CMK (cell line): ENCODE measurements at regions not wholly inside any gene's neighbourhood (a gene's known extent, or its start where the extent isn't known, plus 50 kb on each side); places are given as distances from the start of the nearest gene placed in this dataset.
"Not testable (repeated sequence)": the region's sequence is repeated elsewhere in the genome, so short reads cannot be mapped to it uniquely, and the experiment has no call there.

Experiments used
- DNase-seq: peaks from one replicate; pipeline ENCODE4 v3.0.0-alpha.2; 2010; ENCODE audit warnings: low read depth

GRCh38 chr5:125870256-125870655, 553.0 kb upstream of the GRAMD2B start:
- no peak for DNase-seq

- DNase-seq, result no peak
Measured at GRCh38 chr5:125874057-125874456, 549.2 kb upstream of the GRAMD2B start.

GRCh38 chr5:125874717-125875116, 548.5 kb upstream of the GRAMD2B start:
- no peak for DNase-seq

GRCh38 chr5:125877248-125877647, 546.0 kb upstream of the GRAMD2B start:
- DNase-seq, result no peak

GRCh38 chr5:125882061-125882460, 541.1 kb upstream of the GRAMD2B start:
- no peak for DNase-seq

- no peak for DNase-seq
Measured at GRCh38 chr5:125883223-125883622, 540.0 kb upstream of the GRAMD2B start.

- no peak for DNase-seq
Measured at GRCh38 chr5:125888358-125888757, 534.9 kb upstream of the GRAMD2B start.

- DNase-seq, result no peak
Measured at GRCh38 chr5:125890511-125890931, 532.7 kb upstream of the GRAMD2B start.

- DNase-seq, result no peak
Measured at GRCh38 chr5:125891061-125891725, 532.0 kb upstream of the GRAMD2B start.

- no peak for DNase-seq
Measured at GRCh38 chr5:125894383-125894782, 528.8 kb upstream of the GRAMD2B start.

GRCh38 chr5:125896368-125896767, 526.8 kb upstream of the GRAMD2B start:
- DNase-seq, result no peak

- no peak for DNase-seq
Measured at GRCh38 chr5:125897089-125897488, 526.1 kb upstream of the GRAMD2B start.

- DNase-seq, result no peak
Measured at GRCh38 chr5:125898851-125899405, 524.3 kb upstream of the GRAMD2B start.

GRCh38 chr5:125912028-125912427, 511.2 kb upstream of the GRAMD2B start:
- no peak for DNase-seq

GRCh38 chr5:125913200-125913599, 510.0 kb upstream of the GRAMD2B start:
- no peak for DNase-seq

- no peak for DNase-seq
Measured at GRCh38 chr5:125914471-125914870, 508.7 kb upstream of the GRAMD2B start.

GRCh38 chr5:125923958-125924357, 499.3 kb upstream of the GRAMD2B start:
- not testable (repeated sequence) for DNase-seq

- DNase-seq, result no peak
Measured at GRCh38 chr5:125926172-125926571, 497.0 kb upstream of the GRAMD2B start.

GRCh38 chr5:125928663-125929062, 494.5 kb upstream of the GRAMD2B start:
- no peak for DNase-seq

GRCh38 chr5:125950012-125950615, 473.1 kb upstream of the GRAMD2B start:
- DNase-seq, result no peak

- DNase-seq, result no peak
Measured at GRCh38 chr5:125961150-125961549, 462.1 kb upstream of the GRAMD2B start.

- no peak for DNase-seq
Measured at GRCh38 chr5:125965577-125965976, 457.6 kb upstream of the GRAMD2B start.

GRCh38 chr5:125967576-125967975, 455.6 kb upstream of the GRAMD2B start:
- DNase-seq, result no peak
